CD14-positive monocyte (primary cell): ENCODE measurements at regions not wholly inside any gene's neighbourhood (a gene's known extent, or its start where the extent isn't known, plus 50 kb on each side); places are given as distances from the start of the nearest gene placed in this dataset.

Experiments
- DNase-seq, 3 donors: peaks; one replicate each; pipeline ENCODE4 v3.0.0-alpha.2; 2011 to 2022
- H2AFZ ChIP-seq: 2 replicates; pipeline ENCODE4 v1.6.0; 2012; ENCODE audit warnings: mild to moderate bottlenecking, low read depth, low read length, inconsistent platforms; ENCODE audit not compliant: insufficient read depth, poor library complexity, severe bottlenecking
- H3K27ac ChIP-seq, 2 donors: 1 replicate in 1 of 2; 2 replicates in 1 of 2; pipeline ENCODE4 v1.5.1; 2012 to 2013; ENCODE audit warnings: low read length in 2 of 2, control low read depth in 1 of 2, inconsistent platforms in 1 of 2, low read depth in 1 of 2, mild to moderate bottlenecking in 1 of 2
- H3K27me3 ChIP-seq, 2 donors: one replicate each; pipeline versions ENCODE4 v1.6.0 to v1.6.1; 2011 to 2013; ENCODE audit warnings: low read length in 2 of 2; ENCODE audit not compliant: control insufficient read depth in 2 of 2, insufficient read depth in 2 of 2
- H3K36me3 ChIP-seq, 2 donors: replicated peaks in 1 of 2; 1 replicate in 1 of 2; 2 replicates in 1 of 2; pipeline versions ENCODE4 v1.5.1 to v1.6.1; 2012 to 2013; ENCODE audit warnings: low read length in 2 of 2, control low read depth in 1 of 2, inconsistent platforms in 1 of 2, mild to moderate bottlenecking in 1 of 2; ENCODE audit not compliant: insufficient read depth in 2 of 2, control insufficient read depth in 1 of 2
- H3K4me1 ChIP-seq, 2 donors: 1 replicate in 1 of 2; 2 replicates in 1 of 2; pipeline versions ENCODE4 v1.5.1 to v1.6.1; 2012 to 2013; ENCODE audit warnings: low read length in 2 of 2, control low read depth in 1 of 2, inconsistent platforms in 1 of 2, mild to moderate bottlenecking in 1 of 2, moderate library complexity in 1 of 2; ENCODE audit not compliant: insufficient read depth in 2 of 2, control insufficient read depth in 1 of 2
- H3K4me2 ChIP-seq: replicated peaks from 2 replicates; pipeline ENCODE3; 2012; ENCODE audit warnings: low read length, moderate library complexity, mild to moderate bottlenecking; ENCODE audit not compliant: poor library complexity, severe bottlenecking; ENCODE audit errors: extremely low read depth
- H3K4me3 ChIP-seq, 3 experiments: fragments of 200-600 bp in 1 of 3; sonication (generic) in 1 of 3; replicated peaks in 1 of 3; 1 replicate in 2 of 3; 2 replicates in 1 of 3; pipeline ENCODE4 v1.5.1; 2011 to 2013; ENCODE audit warnings: low read length in 3 of 3, mild to moderate bottlenecking in 3 of 3, control low read depth in 2 of 3, low read depth in 2 of 3, inconsistent platforms in 1 of 3, moderate library complexity in 1 of 3
- H3K79me2 ChIP-seq: 2 replicates; pipeline ENCODE4 v1.6.0; 2012; ENCODE audit warnings: mild to moderate bottlenecking, control low read depth, inconsistent platforms, low read length, moderate library complexity; ENCODE audit not compliant: insufficient read depth
- H3K9ac ChIP-seq: 2 replicates; pipeline ENCODE4 v1.6.0; 2017; ENCODE audit warnings: low read length, mild to moderate bottlenecking; ENCODE audit not compliant: insufficient read depth, poor library complexity, severe bottlenecking
- H3K9me3 ChIP-seq, 2 donors: replicated peaks in 1 of 2; 1 replicate in 1 of 2; 2 replicates in 1 of 2; pipeline versions ENCODE4 v1.5.1 to v1.6.1; 2012 to 2013; ENCODE audit warnings: low read length in 2 of 2, control low read depth in 1 of 2; ENCODE audit not compliant: control insufficient read depth in 1 of 2, insufficient read depth in 1 of 2
- H4K20me1 ChIP-seq: 2 replicates; pipeline ENCODE4 v1.6.0; 2012; ENCODE audit warnings: mild to moderate bottlenecking, low read length, control low read depth, moderate library complexity; ENCODE audit not compliant: insufficient read depth
- H3K27ac Mint-ChIP-seq, 7 donors: one replicate each; pipeline ENCODE4 v1.8.0; 2020; ENCODE audit warnings: mild to moderate bottlenecking in 7 of 7, mixed read lengths in 7 of 7, moderate library complexity in 6 of 7, inconsistent platforms in 2 of 7
- H3K27me3 Mint-ChIP-seq, 3 donors: one replicate each; pipeline ENCODE4 v1.8.0; 2021 to 2022; ENCODE audit warnings: low read depth in 3 of 3, mild to moderate bottlenecking in 3 of 3, mixed read lengths in 3 of 3, moderate library complexity in 3 of 3, inconsistent platforms in 1 of 3
- H3K36me3 Mint-ChIP-seq, 2 donors: one replicate each; pipeline ENCODE4 v1.8.0; 2020; ENCODE audit warnings: mixed read lengths in 2 of 2, inconsistent platforms in 1 of 2, mild to moderate bottlenecking in 1 of 2
- H3K4me1 Mint-ChIP-seq: one replicate; pipeline ENCODE4 v1.8.0; 2020; ENCODE audit warnings: mild to moderate bottlenecking, mixed read lengths
- H3K4me3 Mint-ChIP-seq, 2 donors: one replicate each; pipeline ENCODE4 v1.8.0; 2020; ENCODE audit warnings: mild to moderate bottlenecking in 2 of 2, mixed read lengths in 2 of 2, moderate library complexity in 1 of 2
- H3K9me3 Mint-ChIP-seq, 7 donors: one replicate each; pipeline ENCODE4 v1.8.0; 2020 to 2022; ENCODE audit warnings: mixed read lengths in 7 of 7, mild to moderate bottlenecking in 6 of 7, moderate library complexity in 6 of 7, inconsistent platforms in 2 of 7
- CTCF ChIP-seq: fragments of 200-600 bp; IDR thresholded peaks from one replicate; pipeline ENCODE4 v1.8.0; 2022; ENCODE audit warnings: antibody characterized with exemption, mild to moderate bottlenecking
- WGBS: methylation state at CpG from one replicate; pipeline ENCODE4 v1.1.5; 2013; ENCODE audit warnings: missing lambda C conversion rate; ENCODE audit not compliant: insufficient coverage; 5-methylcytosine and 5-hydroxymethylcytosine counted together
- intact Hi-C, 2 donors: fragments of 100-400 bp; cut with micrococcal nuclease; formaldehyde crosslinking; loops; one replicate each; pipeline versions ENCODE4 v1.15.0 to v1.15.1; 2023

- WGBS: 100% methylated on average over 1 of the region's 2 CpGs
- DNase-seq: no peak
- intact Hi-C loops: no loop called here
- H3K79me2 ChIP-seq: no peaks in the 10 kb centered on the region
- no peaks in the 10 kb centered on the region for H3K36me3 ChIP-seq
- no peaks in the 10 kb centered on the region for H4K20me1 ChIP-seq
- H3K27ac Mint-ChIP-seq: no peak overlapping the region
- H3K9ac ChIP-seq: no peak overlapping the region
- no peaks in the 10 kb centered on the region for H3K36me3 Mint-ChIP-seq
- no peaks in the 10 kb centered on the region for H3K9me3 ChIP-seq
- H3K4me1 Mint-ChIP-seq: peaks cover 2% of the 10 kb centered on the region
- H3K9me3 Mint-ChIP-seq: peaks cover 0 to 11% (median 3%) of the 10 kb centered on the region in 7 donors
- no peak overlapping the region for H3K4me3 Mint-ChIP-seq
- TF ChIP-seq CTCF: no peak
- peaks cover 0 to 8% (median 3%) of the 10 kb centered on the region in 3 donors for H3K27me3 Mint-ChIP-seq
- H3K27me3 ChIP-seq: no peaks in the 10 kb centered on the region
- no peak overlapping the region for H3K4me3 ChIP-seq
- H3K27ac ChIP-seq: no peak overlapping the region
- no peaks in the 10 kb centered on the region for H3K4me1 ChIP-seq
- no peak overlapping the region for H2AFZ ChIP-seq
- H3K4me2 ChIP-seq: no peak overlapping the region
Observed at GRCh38 chr13:33767140-33767539, 50.8 kb upstream of the RFC3 start.
